HepG2 (cell line): ENCODE measurements at regions not wholly inside any gene's neighbourhood (a gene's known extent, or its start where the extent isn't known, plus 50 kb on each side); places are given as distances from the start of the nearest gene placed in this dataset.

ENCODE experiments used
- ATAC-seq: fragments of 200-7000 bp; cut with Tn5 transposase; 3 replicates; pipeline ENCODE4 v1.9.1; 2020; ENCODE audit warnings: mild to moderate bottlenecking, moderate library complexity
- BruUV-seq: library from RNA; stranded (reverse); fragments of 400-500 nt; replicated peaks from 2 replicates; lab custom pipeline; 2021; lab: Mats Ljungman, UMichigan
- CTCF ChIA-PET: fragments of 300-600 bp; formaldehyde crosslinking; extraction: SDS; loops from one replicate; lab custom pipeline; 2021; ENCODE audit warnings: low total read pairs, inconsistent platforms, low intra/inter-chr PET ratio; lab: Yijun Ruan, JAX
- POLR2A ChIA-PET: fragments of 350-600 bp; sonication (Branson Sonifier 250); formaldehyde crosslinking; loops from one replicate; lab custom pipeline; 2020; ENCODE audit warnings: antibody characterized with exemption, inconsistent platforms; lab: Yijun Ruan, JAX
- DNase-seq: peaks from one replicate; pipeline ENCODE4 v3.0.0-alpha.2; 2015; ENCODE audit warnings: low spot score
- FAIRE-seq: peaks from 3 replicates; lab custom pipeline; 2011; peaks lifted over from hg19 to GRCh38; lab: Jason Lieb, UNC
- H2AFZ ChIP-seq: one replicate; pipeline ENCODE4 v1.6.1; 2011; ENCODE audit warnings: low read length, inconsistent platforms
- H3K27ac ChIP-seq: fragments of 300-600 bp; 3 replicates; pipeline ENCODE4 v1.8.0; 2011; ENCODE audit warnings: mixed run types, mild to moderate bottlenecking, mixed read lengths, low read length, inconsistent platforms; ENCODE audit not compliant: insufficient read depth; ENCODE audit errors: extremely low read length
- H3K27me3 ChIP-seq, 2 experiments: fragments of 200-600 bp in 1 of 2; 2 replicates in 1 of 2; 3 replicates in 1 of 2; pipeline versions ENCODE4 v1.6.0 to v1.8.0; 2011; ENCODE audit warnings: low read length in 2 of 2, mild to moderate bottlenecking in 2 of 2, moderate library complexity in 2 of 2, inconsistent platforms in 1 of 2; ENCODE audit not compliant: insufficient read depth in 2 of 2, control insufficient read depth in 1 of 2
- H3K36me3 ChIP-seq, 2 experiments: fragments of 200-600 bp in 1 of 2; replicated peaks in 1 of 2; 2 replicates in 1 of 2; 3 replicates in 1 of 2; pipeline versions ENCODE4 v1.5.1 to v1.8.0; 2011; ENCODE audit warnings: low read length in 2 of 2, inconsistent platforms in 1 of 2; ENCODE audit not compliant: insufficient read depth in 2 of 2, control insufficient read depth in 1 of 2
- H3K4me1 ChIP-seq: 2 replicates; pipeline ENCODE4 v1.5.1; 2012; ENCODE audit warnings: low read length, inconsistent platforms; ENCODE audit not compliant: insufficient read depth
- H3K4me2 ChIP-seq: 2 replicates; pipeline ENCODE4 v1.6.0; 2011; ENCODE audit warnings: low read depth, low read length, inconsistent platforms
- H3K4me3 ChIP-seq, 3 experiments: fragments of 200-600 bp in 1 of 3; sonication (generic), shearing (Covaris generic) in 1 of 3; replicated peaks in 1 of 3; 2 replicates each; pipeline ENCODE4 v1.5.1; 2011 to 2016; ENCODE audit warnings: low read length in 3 of 3, inconsistent platforms in 2 of 3, low read depth in 2 of 3, mild to moderate bottlenecking in 2 of 3, control low read depth in 1 of 3, mixed read lengths in 1 of 3; ENCODE audit not compliant: insufficient read depth in 1 of 3
- H3K79me2 ChIP-seq: one replicate; pipeline ENCODE4 v1.6.1; 2011; ENCODE audit warnings: low read length, inconsistent platforms; ENCODE audit not compliant: insufficient read depth
- H3K9ac ChIP-seq: 2 replicates; pipeline ENCODE4 v1.6.0; 2011; ENCODE audit warnings: mild to moderate bottlenecking, low read depth, low read length, inconsistent platforms; ENCODE audit not compliant: insufficient read depth
- H3K9me3 ChIP-seq: 2 replicates; pipeline ENCODE4 v1.5.1; 2012; ENCODE audit warnings: mild to moderate bottlenecking, low read length
- H4K20me1 ChIP-seq: 2 replicates; pipeline ENCODE4 v1.6.0; 2011; ENCODE audit warnings: inconsistent platforms, mild to moderate bottlenecking, low read length, moderate library complexity; ENCODE audit not compliant: insufficient read depth
- CHD2 ChIP-seq: IDR thresholded peaks from 2 replicates; pipeline ENCODE4 v1.6.1; 2011; ENCODE audit warnings: low read depth, low read length, improper control_type of control experiment
- ERF ChIP-seq: IDR thresholded peaks from 2 replicates; pipeline ENCODE4 v1.6.1; 2018; ENCODE audit warnings: missing biosample characterization, missing genetic modification reagents
- GZF1 ChIP-seq: sonication (generic); formaldehyde crosslinking; IDR thresholded peaks from 2 replicates; pipeline ENCODE4 v1.5.1; 2020; ENCODE audit warnings: mild to moderate bottlenecking, missing genetic modification reagents
- HIVEP1 ChIP-seq: sonication (generic); formaldehyde crosslinking; IDR thresholded peaks from 2 replicates; pipeline ENCODE4 v1.4.0; 2020; ENCODE audit warnings: mild to moderate bottlenecking, missing genetic modification reagents
- KLF15 ChIP-seq: sonication (generic); formaldehyde crosslinking; IDR thresholded peaks from 2 replicates; pipeline ENCODE4 v1.8.1; 2023; ENCODE audit warnings: borderline replicate concordance, mild to moderate bottlenecking, inconsistent platforms, missing genetic modification reagents, mixed read lengths
- KLF9 ChIP-seq: IDR thresholded peaks from 2 replicates; pipeline ENCODE4 v1.6.1; 2016; ENCODE audit warnings: low read depth
- MBNL3 ChIP-seq: fragments of 250-450 bp; sonication (Bioruptor Pico); conservative IDR thresholded peaks from 2 replicates; pipeline ENCODE4 v1.8.0; 2022; ENCODE audit warnings: mild to moderate bottlenecking, inconsistent platforms
- MYNN ChIP-seq: sonication (generic); formaldehyde crosslinking; IDR thresholded peaks from 2 replicates; pipeline ENCODE4 v1.4.0; 2020; ENCODE audit warnings: mild to moderate bottlenecking, low read depth, missing genetic modification reagents
- SMAD9 ChIP-seq: sonication (generic); formaldehyde crosslinking; IDR thresholded peaks from 2 replicates; pipeline ENCODE4 v1.5.1; 2020; ENCODE audit warnings: mild to moderate bottlenecking, missing genetic modification reagents
- YY1 ChIP-seq: IDR thresholded peaks from 2 replicates; pipeline ENCODE4 v1.6.1; 2011; ENCODE audit warnings: low read length, low read depth, moderate library complexity, mild to moderate bottlenecking; ENCODE audit not compliant: insufficient read depth, insufficient replicate concordance
- ZNF446 ChIP-seq: sonication (generic); formaldehyde crosslinking; IDR thresholded peaks from 2 replicates; pipeline ENCODE4 v1.5.0; 2020; ENCODE audit warnings: mild to moderate bottlenecking, missing genetic modification reagents
- ZNF674 ChIP-seq: sonication (generic); formaldehyde crosslinking; IDR thresholded peaks from 2 replicates; pipeline ENCODE4 v1.5.0; 2020; ENCODE audit warnings: low read depth, mild to moderate bottlenecking, missing genetic modification reagents
- WGBS: methylation state at CpG from one replicate; pipeline ENCODE4 v1.1.6; 2017; ENCODE audit warnings: low lambda C conversion rate; 5-methylcytosine and 5-hydroxymethylcytosine counted together
- in situ Hi-C: cut with HindIII; loops from 2 replicates; pipeline ENCODE4 v1.10.0; 2017; ENCODE audit warnings: low pct_unique_long_range_greater_than_20kb; ENCODE audit not compliant: extremely low pct_ligation_motif_present
- intact Hi-C: fragments of 100-400 bp; cut with micrococcal nuclease; formaldehyde crosslinking; loops from one replicate; pipeline ENCODE4 v1.10.0; 2022; ENCODE audit not compliant: unreplicated experiment

GRCh38 chr10:9016930-9017329 is 962.4 kb downstream of the GATA3 start:
- no peaks in the 10 kb centered on the region for H3K36me3 ChIP-seq
- ATAC-seq (no peak), DNase-seq (no peak), FAIRE-seq (no peak)
- H3K4me1 ChIP-seq, result no peaks in the 10 kb centered on the region
- 2% methylated on average over 4 of the region's 4 CpGs for WGBS
- H3K4me3 ChIP-seq, result no peak overlapping the region
- BruUV-seq, result no TSS peak
- intact Hi-C loops (no loop called here), in situ Hi-C loops (no loop called here)
- H3K9ac ChIP-seq, result no peak overlapping the region
- TF ChIP-seq KLF9 (CRISPR knock-in tag), result no peak
- TF ChIP-seq MYNN, result no peak
- TF ChIP-seq HIVEP1 (CRISPR knock-in tag), result no peak
- no peak for TF ChIP-seq ZNF674 (CRISPR knock-in tag)
- TF ChIP-seq SMAD9 (CRISPR knock-in tag), result no peak
- TF ChIP-seq KLF15, result no peak
- TF ChIP-seq YY1, result no peak
- TF ChIP-seq ERF (CRISPR knock-in tag), result no peak
- TF ChIP-seq ZNF446 (CRISPR knock-in tag), result no peak
- no peak for TF ChIP-seq GZF1
- TF ChIP-seq CHD2, result no peak
- no peak for TF ChIP-seq MBNL3 (CRISPR knock-in tag)
- no peak overlapping the region for H3K27ac ChIP-seq
- H3K9me3 ChIP-seq, result no peaks in the 10 kb centered on the region
- H2AFZ ChIP-seq, result no peak overlapping the region
- no peaks in the 10 kb centered on the region; a peak in 1 of 5 replicates for H3K27me3 ChIP-seq
- H4K20me1 ChIP-seq, result no peaks in the 10 kb centered on the region
- no peak overlapping the region for H3K4me2 ChIP-seq
- POLR2A ChIA-PET, result no interaction called here
- CTCF ChIA-PET, result no interaction called here
- H3K79me2 ChIP-seq, result no peaks in the 10 kb centered on the region
